ENCODE measurements at regions not wholly inside any gene's neighbourhood (a gene's known extent, or its start where the extent isn't known, plus 50 kb on each side); places are given as distances from the start of the nearest gene placed in this dataset.

GRCh38 chr12:79534029-79534867 is 156.5 kb downstream of the PAWR start:
- in situ Hi-C loops (cut with HindIII; ENCODE audit: low sequenced_read_pairs): loop anchor here (5.0 kb wide), 1 partner anchor 97 kb away; no protein-coding TSS in a partner anchor

GRCh38 chr12:79532907-79533288 is 157.9 kb downstream of the PAWR start:
- in situ Hi-C loops (cut with HindIII; ENCODE audit: low sequenced_read_pairs): loop anchor here (5.0 kb wide), 1 partner anchor 96 kb away; no protein-coding TSS in a partner anchor

- in situ Hi-C loops (cut with HindIII; ENCODE audit: low sequenced_read_pairs): loop anchor here (5.0 kb wide), 1 partner anchor 94 kb away; no protein-coding TSS in a partner anchor
Observed at GRCh38 chr12:79531518-79531917, 159.2 kb downstream of the PAWR start.

GRCh38 chr12:79527473-79527872 is 163.3 kb downstream of the PAWR start:
- in situ Hi-C loops (cut with HindIII; ENCODE audit: low sequenced_read_pairs): no loop called here

- in situ Hi-C loops (cut with HindIII; ENCODE audit: low sequenced_read_pairs): no loop called here
Observed at GRCh38 chr12:79525357-79525756, 165.4 kb downstream of the PAWR start.

- in situ Hi-C loops (cut with HindIII; ENCODE audit: low sequenced_read_pairs): no loop called here
Observed at GRCh38 chr12:79524507-79525148, 166.1 kb downstream of the PAWR start.

GRCh38 chr12:79522989-79523386 is 167.8 kb downstream of the PAWR start:
- in situ Hi-C loops (cut with HindIII; ENCODE audit: low sequenced_read_pairs): no loop called here

- in situ Hi-C loops (cut with HindIII; ENCODE audit: low sequenced_read_pairs): no loop called here
Observed at GRCh38 chr12:79522257-79522988, 168.3 kb downstream of the PAWR start.

- in situ Hi-C loops (cut with HindIII; ENCODE audit: low sequenced_read_pairs): no loop called here
Observed at GRCh38 chr12:79521576-79521975, 169.2 kb downstream of the PAWR start.

- in situ Hi-C loops (cut with HindIII; ENCODE audit: low sequenced_read_pairs): no loop called here
Observed at GRCh38 chr12:79517363-79517762, 173.4 kb downstream of the PAWR start.

- in situ Hi-C loops (cut with HindIII; ENCODE audit: low sequenced_read_pairs): no loop called here
Observed at GRCh38 chr12:79515530-79515935, 175.2 kb downstream of the PAWR start.

GRCh38 chr12:79514730-79515529 is 175.8 kb downstream of the PAWR start:
- in situ Hi-C loops (cut with HindIII; ENCODE audit: low sequenced_read_pairs): no loop called here

GRCh38 chr12:79512068-79512467 is 178.7 kb downstream of the PAWR start:
- in situ Hi-C loops (cut with HindIII; ENCODE audit: low sequenced_read_pairs): no loop called here

- in situ Hi-C loops (cut with HindIII; ENCODE audit: low sequenced_read_pairs): loop anchor here (5.0 kb wide), 1 partner anchor 71 kb away; no protein-coding TSS in a partner anchor
Observed at GRCh38 chr12:79508622-79509021, 182.1 kb downstream of the PAWR start.
